GM19351 (cell line): ENCODE measurements at regions not wholly inside any gene's neighbourhood (a gene's known extent, or its start where the extent isn't known, plus 50 kb on each side); places are given as distances from the start of the nearest gene placed in this dataset.

Source experiments
- ATAC-seq: cut with Tn5 transposase; IDR thresholded peaks from one replicate; pipeline ENCODE4 v1.9.1; 2021; ENCODE audit warnings: mild to moderate bottlenecking, moderate library complexity; ENCODE audit not compliant: unreplicated experiment

GRCh38 chr4:17068891-17069290 lies 170.4 kb upstream of the LDB2 start:
- ATAC-seq: no peak

- no peak for ATAC-seq
Measured at GRCh38 chr4:17068392-17068791, 169.9 kb upstream of the LDB2 start.

- ATAC-seq: no peak
Measured at GRCh38 chr4:17066972-17067371, 168.5 kb upstream of the LDB2 start.

- no peak for ATAC-seq
Measured at GRCh38 chr4:17066236-17066635, 167.8 kb upstream of the LDB2 start.

- no peak for ATAC-seq
Measured at GRCh38 chr4:17065821-17066220, 167.4 kb upstream of the LDB2 start.

GRCh38 chr4:17064959-17065358 lies 166.5 kb upstream of the LDB2 start:
- ATAC-seq: no peak

- no peak for ATAC-seq
Measured at GRCh38 chr4:17063888-17064287, 165.4 kb upstream of the LDB2 start.

- ATAC-seq: no peak
Measured at GRCh38 chr4:17060230-17060629, 161.8 kb upstream of the LDB2 start.

- ATAC-seq: no peak
Measured at GRCh38 chr4:17058916-17059741, 160.7 kb upstream of the LDB2 start.

- no peak for ATAC-seq
Measured at GRCh38 chr4:17058536-17058915, 160.1 kb upstream of the LDB2 start.

- ATAC-seq: no peak
Measured at GRCh38 chr4:17057035-17057434, 158.6 kb upstream of the LDB2 start.

- no peak for ATAC-seq
Measured at GRCh38 chr4:17055788-17056187, 157.3 kb upstream of the LDB2 start.

GRCh38 chr4:17045866-17046265 lies 147.4 kb upstream of the LDB2 start:
- no peak for ATAC-seq

GRCh38 chr4:17038510-17039176 lies 140.2 kb upstream of the LDB2 start:
- no peak for ATAC-seq

- no peak for ATAC-seq
Measured at GRCh38 chr4:17033768-17034181, 135.3 kb upstream of the LDB2 start.

- no peak for ATAC-seq
Measured at GRCh38 chr4:17033025-17033767, 134.8 kb upstream of the LDB2 start.

GRCh38 chr4:17030543-17030942 lies 132.1 kb upstream of the LDB2 start:
- ATAC-seq: no peak

- ATAC-seq: no peak
Measured at GRCh38 chr4:17029964-17030363, 131.5 kb upstream of the LDB2 start.

GRCh38 chr4:17029432-17029831 lies 131.0 kb upstream of the LDB2 start:
- no peak for ATAC-seq

- ATAC-seq: no peak
Measured at GRCh38 chr4:17027495-17027894, 129.1 kb upstream of the LDB2 start.

GRCh38 chr4:17024425-17024824 lies 126.0 kb upstream of the LDB2 start:
- ATAC-seq: no peak

GRCh38 chr4:17020901-17021300 lies 122.5 kb upstream of the LDB2 start:
- no peak for ATAC-seq
